ENCODE measurements at regions not wholly inside any gene's neighbourhood (a gene's known extent, or its start where the extent isn't known, plus 50 kb on each side); places are given as distances from the start of the nearest gene placed in this dataset.
A peak's percentile ranks its signal among the peaks of the same experiment; 100 is the strongest.

- H3K9me3 Mint-ChIP-seq = no peaks in the 10 kb centered on the region
- H3K36me3 Mint-ChIP-seq = no peaks in the 10 kb centered on the region
- H3K27ac Mint-ChIP-seq = no peak overlapping the region
- H3K4me1 Mint-ChIP-seq = no peaks in the 10 kb centered on the region
- H3K4me3 Mint-ChIP-seq = no peak overlapping the region
- ATAC-seq (ENCODE audit: low read depth) (no peak), DNase-seq (ENCODE audit: low spot score in 2 of 2) (no peak)
- peaks cover 18% of the 10 kb centered on the region for H3K27me3 Mint-ChIP-seq
Measured at GRCh38 chr1:8145545-8146202, 119.6 kb upstream of the ERRFI1 start.

GRCh38 chr1:8144323-8144722, 118.2 kb upstream of the ERRFI1 start:
- no peak overlapping the region for H3K4me3 Mint-ChIP-seq
- H3K4me1 Mint-ChIP-seq = no peaks in the 10 kb centered on the region
- peaks cover 20% of the 10 kb centered on the region for H3K27me3 Mint-ChIP-seq
- DNase-seq (ENCODE audit: low spot score in 2 of 2) (no peak), ATAC-seq (ENCODE audit: low read depth) (no peak)
- no peak overlapping the region for H3K27ac Mint-ChIP-seq
- no peaks in the 10 kb centered on the region for H3K9me3 Mint-ChIP-seq
- no peaks in the 10 kb centered on the region for H3K36me3 Mint-ChIP-seq

GRCh38 chr1:8142955-8143629, 117.0 kb upstream of the ERRFI1 start:
- Mint-ChIP-seq H3K36me3 (no peaks in the 10 kb centered on the region), H3K4me3 (no peak overlapping the region), H3K27ac (no peak overlapping the region), H3K27me3 (peaks cover 21% of the 10 kb centered on the region), H3K9me3 (no peaks in the 10 kb centered on the region), H3K4me1 (no peaks in the 10 kb centered on the region)
- ATAC-seq (ENCODE audit: low read depth) = no peak
- DNase-seq (ENCODE audit: low spot score in 2 of 2) = no peak

GRCh38 chr1:8139941-8140340, 113.8 kb upstream of the ERRFI1 start:
- DNase-seq (ENCODE audit: low spot score in 2 of 2) = no peak
- no peaks in the 10 kb centered on the region for H3K4me1 Mint-ChIP-seq
- H3K27me3 Mint-ChIP-seq = peaks cover 22% of the 10 kb centered on the region
- H3K9me3 Mint-ChIP-seq = no peaks in the 10 kb centered on the region
- ATAC-seq (ENCODE audit: low read depth) = no peak
- no peaks in the 10 kb centered on the region for H3K36me3 Mint-ChIP-seq
- H3K4me3 Mint-ChIP-seq = no peak overlapping the region
- H3K27ac Mint-ChIP-seq = no peak overlapping the region

GRCh38 chr1:8139383-8139782, 113.3 kb upstream of the ERRFI1 start:
- peaks cover 21% of the 10 kb centered on the region for H3K27me3 Mint-ChIP-seq
- ATAC-seq (ENCODE audit: low read depth) (no peak), DNase-seq (ENCODE audit: low spot score in 2 of 2) (no peak)
- no peak overlapping the region for H3K27ac Mint-ChIP-seq
- H3K4me3 Mint-ChIP-seq = no peak overlapping the region
- no peaks in the 10 kb centered on the region for H3K36me3 Mint-ChIP-seq
- H3K4me1 Mint-ChIP-seq = no peaks in the 10 kb centered on the region
- no peaks in the 10 kb centered on the region for H3K9me3 Mint-ChIP-seq

- ATAC-seq (ENCODE audit: low read depth) (no peak), DNase-seq (ENCODE audit: low spot score in 2 of 2) (no peak)
- Mint-ChIP-seq H3K9me3 (no peaks in the 10 kb centered on the region), H3K36me3 (no peaks in the 10 kb centered on the region), H3K4me3 (no peak overlapping the region), H3K27me3 (peaks cover 17% of the 10 kb centered on the region), H3K4me1 (no peaks in the 10 kb centered on the region), H3K27ac (no peak overlapping the region)
Measured at GRCh38 chr1:8138673-8139072, 112.6 kb upstream of the ERRFI1 start.

- ATAC-seq (ENCODE audit: low read depth) (no peak), DNase-seq (ENCODE audit: low spot score in 2 of 2) (no peak)
- H3K9me3 Mint-ChIP-seq = no peaks in the 10 kb centered on the region
- peaks cover 19% of the 10 kb centered on the region for H3K27me3 Mint-ChIP-seq
- no peaks in the 10 kb centered on the region for H3K36me3 Mint-ChIP-seq
- no peak overlapping the region for H3K27ac Mint-ChIP-seq
- H3K4me1 Mint-ChIP-seq = no peaks in the 10 kb centered on the region
- no peak overlapping the region for H3K4me3 Mint-ChIP-seq
Measured at GRCh38 chr1:8137481-8138244, 111.6 kb upstream of the ERRFI1 start.

GRCh38 chr1:8136766-8137165, 110.7 kb upstream of the ERRFI1 start:
- Mint-ChIP-seq H3K36me3 (no peaks in the 10 kb centered on the region), H3K4me3 (no peak overlapping the region), H3K27me3 (peaks cover 23% of the 10 kb centered on the region), H3K4me1 (no peaks in the 10 kb centered on the region), H3K9me3 (no peaks in the 10 kb centered on the region), H3K27ac (no peak overlapping the region)
- no peak for DNase-seq (ENCODE audit: low spot score in 2 of 2)
- no peak for ATAC-seq (ENCODE audit: low read depth)

GRCh38 chr1:8135250-8135649, 109.1 kb upstream of the ERRFI1 start:
- H3K4me3 Mint-ChIP-seq = no peak overlapping the region
- no peak for ATAC-seq (ENCODE audit: low read depth)
- H3K9me3 Mint-ChIP-seq = no peaks in the 10 kb centered on the region
- no peak for DNase-seq (ENCODE audit: low spot score in 2 of 2)
- H3K27ac Mint-ChIP-seq = no peak overlapping the region
- peaks cover 23% of the 10 kb centered on the region for H3K27me3 Mint-ChIP-seq
- no peaks in the 10 kb centered on the region for H3K36me3 Mint-ChIP-seq
- H3K4me1 Mint-ChIP-seq = no peaks in the 10 kb centered on the region

GRCh38 chr1:8134546-8135235, 108.6 kb upstream of the ERRFI1 start:
- no peak overlapping the region for H3K27ac Mint-ChIP-seq
- H3K9me3 Mint-ChIP-seq = no peaks in the 10 kb centered on the region
- H3K36me3 Mint-ChIP-seq = no peaks in the 10 kb centered on the region
- no peak overlapping the region for H3K4me3 Mint-ChIP-seq
- H3K27me3 Mint-ChIP-seq = peaks cover 21% of the 10 kb centered on the region
- no peaks in the 10 kb centered on the region for H3K4me1 Mint-ChIP-seq
- no peak for DNase-seq (ENCODE audit: low spot score in 2 of 2)
- ATAC-seq (ENCODE audit: low read depth) = no peak

- peaks cover 21% of the 10 kb centered on the region for H3K27me3 Mint-ChIP-seq
Measured at GRCh38 chr1:8133657-8134430, 107.7 kb upstream of the ERRFI1 start.

GRCh38 chr1:8133190-8133589, 107.1 kb upstream of the ERRFI1 start:
- H3K4me1 Mint-ChIP-seq = no peaks in the 10 kb centered on the region
- H3K4me3 Mint-ChIP-seq = no peak overlapping the region
- ATAC-seq (ENCODE audit: low read depth) = no peak
- no peaks in the 10 kb centered on the region for H3K36me3 Mint-ChIP-seq
- no peak overlapping the region for H3K27ac Mint-ChIP-seq
- peaks cover 20% of the 10 kb centered on the region for H3K27me3 Mint-ChIP-seq
- DNase-seq (ENCODE audit: low spot score in 2 of 2) = no peak
- no peaks in the 10 kb centered on the region for H3K9me3 Mint-ChIP-seq

More at GRCh38 chr1:8133657-8134430, 107.7 kb upstream of the ERRFI1 start:
- no peak overlapping the region for H3K27ac Mint-ChIP-seq
- DNase-seq (ENCODE audit: low spot score in 2 of 2) (no peak), ATAC-seq (ENCODE audit: low read depth) (no peak)
- no peaks in the 10 kb centered on the region for H3K4me1 Mint-ChIP-seq
- no peak overlapping the region for H3K4me3 Mint-ChIP-seq
- H3K9me3 Mint-ChIP-seq = no peaks in the 10 kb centered on the region
- H3K36me3 Mint-ChIP-seq = no peaks in the 10 kb centered on the region

- H3K4me1 Mint-ChIP-seq = peaks cover 2% of the 10 kb centered on the region
- H3K4me3 Mint-ChIP-seq = no peak overlapping the region
- H3K27ac Mint-ChIP-seq = peak overlapping the region; percentile 17
- ATAC-seq (ENCODE audit: low read depth) (peak; percentile 69), DNase-seq (ENCODE audit: low spot score in 2 of 2) (no peak)
- no peaks in the 10 kb centered on the region for H3K9me3 Mint-ChIP-seq
- peaks cover 13% of the 10 kb centered on the region for H3K27me3 Mint-ChIP-seq
- peaks cover 3% of the 10 kb centered on the region for H3K36me3 Mint-ChIP-seq
Measured at GRCh38 chr1:8127171-8127641, 101.1 kb upstream of the ERRFI1 start.

Measured in memory B cell (primary cell).